ENCODE measurements at regions not wholly inside any gene's neighbourhood (a gene's known extent, or its start where the extent isn't known, plus 50 kb on each side); places are given as distances from the start of the nearest gene placed in this dataset.

DNA sequence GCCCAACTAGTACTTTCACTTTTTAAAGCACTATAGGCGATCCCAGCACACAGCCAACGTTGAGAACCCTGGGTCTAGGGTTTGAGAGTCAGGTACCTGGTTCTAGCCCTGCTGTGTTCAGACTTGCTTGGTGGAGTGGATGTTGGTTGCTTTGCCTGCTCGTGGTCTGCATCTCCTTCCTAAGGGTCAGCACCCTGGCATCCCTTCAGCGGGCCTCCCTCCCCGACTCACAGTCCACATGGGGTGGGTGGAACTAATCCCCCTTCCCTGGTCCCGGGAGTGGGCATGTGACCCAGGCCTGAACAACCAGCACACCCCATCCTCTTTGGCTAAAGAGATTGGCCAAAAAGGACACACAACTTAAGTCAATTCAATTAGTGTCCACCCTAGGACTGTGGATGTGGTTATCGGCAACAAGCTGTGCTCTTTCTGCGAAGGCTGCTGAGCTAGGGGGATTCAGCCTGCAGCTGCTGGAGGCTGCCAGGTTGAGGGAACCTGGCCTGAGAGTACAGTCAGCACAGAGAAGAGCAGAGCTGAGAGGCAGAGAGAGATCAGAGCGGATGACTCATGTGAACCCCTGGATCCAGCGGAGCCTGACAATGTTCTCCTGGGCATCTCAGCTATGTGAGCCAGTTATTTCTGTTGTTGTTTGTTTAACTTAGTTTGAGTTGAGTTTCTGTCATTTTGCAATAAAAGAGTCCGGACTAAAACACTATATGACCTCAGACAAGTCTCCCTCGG lies 138.9 kb downstream of the ACTL8 start:
- H3K23me2 ChIP-seq (ENCODE audit: insufficient read length, low read depth, low read length, poor library complexity, severe bottlenecking), result no peaks in the 10 kb centered on the region
- no peak overlapping the region for H3K27ac ChIP-seq (ENCODE audit: insufficient read length, low read depth, low read length)
- H4K91ac ChIP-seq (ENCODE audit: insufficient read length, low read depth, low read length), result no peak overlapping the region
- H3K27me3 Mint-ChIP-seq (ENCODE audit: low read depth), result peaks cover 53% of the 10 kb centered on the region
- TF ChIP-seq, protein P1, sequence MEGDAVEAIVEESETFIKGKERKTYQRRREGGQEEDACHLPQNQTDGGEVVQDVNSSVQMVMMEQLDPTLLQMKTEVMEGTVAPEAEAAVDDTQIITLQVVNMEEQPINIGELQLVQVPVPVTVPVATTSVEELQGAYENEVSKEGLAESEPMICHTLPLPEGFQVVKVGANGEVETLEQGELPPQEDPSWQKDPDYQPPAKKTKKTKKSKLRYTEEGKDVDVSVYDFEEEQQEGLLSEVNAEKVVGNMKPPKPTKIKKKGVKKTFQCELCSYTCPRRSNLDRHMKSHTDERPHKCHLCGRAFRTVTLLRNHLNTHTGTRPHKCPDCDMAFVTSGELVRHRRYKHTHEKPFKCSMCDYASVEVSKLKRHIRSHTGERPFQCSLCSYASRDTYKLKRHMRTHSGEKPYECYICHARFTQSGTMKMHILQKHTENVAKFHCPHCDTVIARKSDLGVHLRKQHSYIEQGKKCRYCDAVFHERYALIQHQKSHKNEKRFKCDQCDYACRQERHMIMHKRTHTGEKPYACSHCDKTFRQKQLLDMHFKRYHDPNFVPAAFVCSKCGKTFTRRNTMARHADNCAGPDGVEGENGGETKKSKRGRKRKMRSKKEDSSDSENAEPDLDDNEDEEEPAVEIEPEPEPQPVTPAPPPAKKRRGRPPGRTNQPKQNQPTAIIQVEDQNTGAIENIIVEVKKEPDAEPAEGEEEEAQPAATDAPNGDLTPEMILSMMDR (conservative IDR thresholded peaks at IDR 0.05), result no peak
- H2BK12ac ChIP-seq (ENCODE audit: insufficient read length, low read depth, low read length), result no peak overlapping the region
- H3K9me3 ChIP-seq (ENCODE audit: control insufficient read depth, low read depth, low read length), result no peaks in the 10 kb centered on the region
- WGBS (ENCODE audit: extremely low coverage, insufficient read length, low lambda C conversion rate), result no CpG with 5 or more reads among the region's 12 CpGs
- H3T11ph ChIP-seq (ENCODE audit: low read length), result no peak overlapping the region
- H2BK20ac ChIP-seq (ENCODE audit: low read depth, low read length, poor library complexity, severe bottlenecking), result no peak overlapping the region
- no peak overlapping the region for H4K5ac ChIP-seq (ENCODE audit: insufficient read length, low read depth, low read length)
- H3K27ac Mint-ChIP-seq, result 0 out of 7 replicates have a peak overlapping the region, but pooled peaks of 1 of the 3 experiments have one; percentile 22
- H4K20me1 ChIP-seq (ENCODE audit: control insufficient read depth, insufficient read depth, insufficient read length), result no peaks in the 10 kb centered on the region
- H2BK15ac ChIP-seq (ENCODE audit: low read depth, low read length), result no peak overlapping the region
- H3K4me2 ChIP-seq (ENCODE audit: insufficient read depth, insufficient read length, low read length), result no peak overlapping the region
- no peaks in the 10 kb centered on the region for H3K4me1 ChIP-seq (ENCODE audit: insufficient read depth, low read length)
- peaks cover 0 to 6% of the 10 kb centered on the region in 2 experiments; a peak in 2 of 4 replicates for H3K4me1 Mint-ChIP-seq
- no peaks in the 10 kb centered on the region for H3K36me3 Mint-ChIP-seq (ENCODE audit: insufficient read depth in 1 of 3, low read depth in 3 of 3)
- no peaks in the 10 kb centered on the region for H3K79me2 ChIP-seq (ENCODE audit: insufficient read depth, low read length)
- no peak overlapping the region for H3K9ac ChIP-seq (ENCODE audit: extremely low read depth, insufficient read length, low read length)
- H2AK5ac ChIP-seq (ENCODE audit: insufficient read length, low read length), result no peak overlapping the region
- H3K4ac ChIP-seq (ENCODE audit: low read depth, low read length), result no peak overlapping the region
- no peak overlapping the region for H4K8ac ChIP-seq (replicated peaks; ENCODE audit: insufficient read length, low read depth, low read length)
- H3K4me3 Mint-ChIP-seq, result no peak overlapping the region; a peak in 1 of 5 replicates
- no peak overlapping the region for H2BK120ac ChIP-seq (ENCODE audit: low read depth, low read length, poor library complexity, severe bottlenecking)
- H3K56ac ChIP-seq (ENCODE audit: insufficient read length, low read depth, low read length), result no peak overlapping the region
- no peak overlapping the region for H2BK5ac ChIP-seq (ENCODE audit: insufficient read length, low read length)
- H3K14ac ChIP-seq (ENCODE audit: insufficient read depth, low read length), result no peak overlapping the region
- no peak overlapping the region for H3K23ac ChIP-seq (ENCODE audit: insufficient read length, low read depth, low read length)
- no peak overlapping the region for H2AFZ ChIP-seq (ENCODE audit: low read length)
- H3K18ac ChIP-seq (ENCODE audit: insufficient read length, low read depth, low read length), result no peak overlapping the region
- DNase-seq, result no peak
- H3K79me1 ChIP-seq (ENCODE audit: insufficient read depth, low read depth, low read length, poor library complexity, severe bottlenecking), result no peaks in the 10 kb centered on the region
- H3K9me3 Mint-ChIP-seq, result no peaks in the 10 kb centered on the region
- H3K27me3 ChIP-seq (ENCODE audit: insufficient read depth, low read length), result no peaks in the 10 kb centered on the region; the same call in 1 of the 2 replicates

All from H9 (cell line).